ENCODE measurements at regions not wholly inside any gene's neighbourhood (a gene's known extent, or its start where the extent isn't known, plus 50 kb on each side); places are given as distances from the start of the nearest gene placed in this dataset.
"Not testable (repeated sequence)": the region's sequence is repeated elsewhere in the genome, so short reads cannot be mapped to it uniquely, and the experiment has no call there.

GRCh38 chr6:25207453-25208155 is 71.6 kb upstream of the CARMIL1 start:
- H2BK20ac ChIP-seq (ENCODE audit: low read depth, low read length); POLR2A ChIA-PET (ENCODE audit: unreplicated experiment); H4K8ac ChIP-seq (ENCODE audit: low read depth in 2 of 2, low read length in 2 of 2); H2AK5ac ChIP-seq (ENCODE audit: low read depth, low read length); H4K20me1 ChIP-seq (ENCODE audit: insufficient read depth, low read length); H4K5ac ChIP-seq (ENCODE audit: low read depth, low read length); dilution Hi-C loops (cut with HindIII; ENCODE audit: low sequenced_read_pairs, unreplicated experiment); H3K9ac ChIP-seq (ENCODE audit: low read depth, low read length); H3K4ac ChIP-seq (ENCODE audit: low read depth, low read length); H3K23ac ChIP-seq (ENCODE audit: low read depth, low read length); H3K27ac ChIP-seq (ENCODE audit: insufficient read depth, low read length); H2AFZ ChIP-seq (replicated peaks; ENCODE audit: low read length, poor library complexity); H3K4me2 ChIP-seq (ENCODE audit: low read depth, low read length); H3K4me1 ChIP-seq (ENCODE audit: control insufficient read depth, insufficient read depth, low read length); H3K18ac ChIP-seq (ENCODE audit: low read depth, low read length); DNase-seq; intact Hi-C loops (cut with micrococcal nuclease); H3K9me1 ChIP-seq (ENCODE audit: insufficient read depth, low read length); BruUV-seq (replicated peaks); H3K4me3 ChIP-seq (ENCODE audit: insufficient read depth, low read depth, low read length); H3K36me3 ChIP-seq (ENCODE audit: control insufficient read depth, insufficient read depth, low read length); H3K79me1 ChIP-seq (ENCODE audit: low read depth in 1 of 2, low read length in 2 of 2); ATAC-seq (ENCODE audit: low read depth); H3K56ac ChIP-seq (ENCODE audit: extremely low read depth, insufficient read depth, low read length); H3K27me3 ChIP-seq (ENCODE audit: control insufficient read depth, insufficient read depth, low read length); H3K9me3 ChIP-seq (ENCODE audit: control insufficient read depth, insufficient read depth, low read length); in situ Hi-C loops (cut with MboI; ENCODE audit: low sequenced_read_pairs); H4K91ac ChIP-seq (ENCODE audit: insufficient read depth, low read depth, low read length); H2BK120ac ChIP-seq (ENCODE audit: low read depth, low read length); H3K14ac ChIP-seq (replicated peaks; ENCODE audit: low read depth, low read length); H2AK9ac ChIP-seq (replicated peaks; ENCODE audit: low read depth, low read length, poor library complexity); H2BK15ac ChIP-seq (ENCODE audit: low read depth, low read length); H2BK5ac ChIP-seq (ENCODE audit: low read depth, low read length, poor library complexity, severe bottlenecking): not testable (repeated sequence)
- CTCF ChIA-PET = interaction anchor here (0.7 kb wide), 1 partner anchor 22 kb away, joined by 3 read pairs; no protein-coding TSS in a partner anchor
- no CpG with 5 or more reads among the region's 5 CpGs for WGBS, 2 experiments (ENCODE audit: extremely low coverage in 2 of 2, insufficient read length in 1 of 2)

Measured in IMR-90 (cell line).